ENCODE measurements at regions not wholly inside any gene's neighbourhood (a gene's known extent, or its start where the extent isn't known, plus 50 kb on each side); places are given as distances from the start of the nearest gene placed in this dataset.

- Histone ChIP-seq H4K20me1 (ENCODE audit: low read length) (no peaks in the 10 kb centered on the region), H3K36me3 (ENCODE audit: low read depth, low read length) (no peaks in the 10 kb centered on the region), H3K4me2 (ENCODE audit: low read length) (no peak overlapping the region), H2AFZ (ENCODE audit: low read length) (no peak overlapping the region), H3K27me3 (ENCODE audit: low read length) (no peaks in the 10 kb centered on the region), H3K4me3 (ENCODE audit: low read length) (no peak overlapping the region), H3K79me2 (ENCODE audit: low read length) (no peaks in the 10 kb centered on the region), H3K9me2 (replicated peaks; ENCODE audit: low read length) (no peaks in the 10 kb centered on the region), H3K9ac (ENCODE audit: low read length) (no peak overlapping the region), H3K4me1 (ENCODE audit: insufficient read depth, low read length) (0 out of 2 replicates have a peak, but pooled peaks cover 6% of the 10 kb centered on the region), H3F3A (ENCODE audit: low read length, unreplicated experiment) (no peaks in the 10 kb centered on the region), H3K9me3 (ENCODE audit: low read length) (no peaks in the 10 kb centered on the region), H3K27ac (ENCODE audit: low read length) (no peak overlapping the region)
- CTCF ChIA-PET = no interaction called here
- POLR2A ChIA-PET (ENCODE audit: unreplicated experiment) = interaction anchor here (0.7 kb wide), 1 partner anchor 200 kb away, joined by 4 read pairs; no protein-coding TSS in a partner anchor
- BruUV-seq (replicated peaks) = no TSS peak
- ATAC-seq (no peak), DNase-seq (no peak)
- intact Hi-C loops (cut with micrococcal nuclease) = no loop called here
- TF ChIP-seq CTCF (conservative IDR thresholded peaks at IDR 0.05; ENCODE audit: low read depth, low read length) (no peak), EZH2 (IDR thresholded peaks at IDR 0.05; ENCODE audit: low read length, unreplicated experiment) (no peak), EZH2phosphoT487 (IDR thresholded peaks at IDR 0.05; ENCODE audit: borderline replicate concordance, low read length) (no peak)
These were observed 256.5 kb downstream of the IPO8 start for GRCh38 chr12:30439201-30439600.

- TF ChIP-seq EZH2phosphoT487 (IDR thresholded peaks at IDR 0.05; ENCODE audit: borderline replicate concordance, low read length) (no peak), EZH2 (IDR thresholded peaks at IDR 0.05; ENCODE audit: low read length, unreplicated experiment) (no peak), CTCF (conservative IDR thresholded peaks at IDR 0.05; ENCODE audit: low read depth, low read length) (no peak)
- Histone ChIP-seq H3K9ac (ENCODE audit: low read length) (no peak overlapping the region), H2AFZ (ENCODE audit: low read length) (no peak overlapping the region), H3K9me2 (replicated peaks; ENCODE audit: low read length) (no peaks in the 10 kb centered on the region), H3K27ac (ENCODE audit: low read length) (no peak overlapping the region), H3F3A (ENCODE audit: low read length, unreplicated experiment) (no peaks in the 10 kb centered on the region), H3K4me1 (ENCODE audit: insufficient read depth, low read length) (0 out of 2 replicates have a peak, but pooled peaks cover 6% of the 10 kb centered on the region), H3K4me2 (ENCODE audit: low read length) (no peak overlapping the region), H3K27me3 (ENCODE audit: low read length) (no peaks in the 10 kb centered on the region), H3K79me2 (ENCODE audit: low read length) (no peaks in the 10 kb centered on the region), H3K9me3 (ENCODE audit: low read length) (no peaks in the 10 kb centered on the region), H3K36me3 (ENCODE audit: low read depth, low read length) (no peaks in the 10 kb centered on the region), H4K20me1 (ENCODE audit: low read length) (no peaks in the 10 kb centered on the region), H3K4me3 (ENCODE audit: low read length) (no peak overlapping the region)
- no TSS peak for BruUV-seq (replicated peaks)
- intact Hi-C loops (cut with micrococcal nuclease) = no loop called here
- ChIA-PET CTCF (no interaction called here), POLR2A (ENCODE audit: unreplicated experiment) (no interaction called here)
- no peak for DNase-seq
- no peak for ATAC-seq
These were observed 257.0 kb downstream of the IPO8 start for GRCh38 chr12:30438601-30439041.

- CTCF ChIA-PET = no interaction called here
- no peak for ATAC-seq
- intact Hi-C loops (cut with micrococcal nuclease) = no loop called here
These were observed 258.1 kb downstream of the IPO8 start for GRCh38 chr12:30437616-30438015.

More at GRCh38 chr12:30437616-30438015, 258.1 kb downstream of the IPO8 start:
- DNase-seq = no peak
- POLR2A ChIA-PET (ENCODE audit: unreplicated experiment) = no interaction called here
- no peak overlapping the region for H2AFZ ChIP-seq (ENCODE audit: low read length)
- H3K4me2 ChIP-seq (ENCODE audit: low read length) = no peak overlapping the region
- H3K27me3 ChIP-seq (ENCODE audit: low read length) = no peaks in the 10 kb centered on the region
- no peak overlapping the region for H3K9ac ChIP-seq (ENCODE audit: low read length)
- TF ChIP-seq EZH2 (IDR thresholded peaks at IDR 0.05; ENCODE audit: low read length, unreplicated experiment) = no peak
- TF ChIP-seq EZH2phosphoT487 (IDR thresholded peaks at IDR 0.05; ENCODE audit: borderline replicate concordance, low read length) = no peak
- TF ChIP-seq CTCF (conservative IDR thresholded peaks at IDR 0.05; ENCODE audit: low read depth, low read length) = no peak
- no peaks in the 10 kb centered on the region for H3K9me2 ChIP-seq (replicated peaks; ENCODE audit: low read length)
- no peaks in the 10 kb centered on the region for H3K79me2 ChIP-seq (ENCODE audit: low read length)
- H3K27ac ChIP-seq (ENCODE audit: low read length) = no peak overlapping the region
- no peak overlapping the region for H3K4me3 ChIP-seq (ENCODE audit: low read length)
- H3K4me1 ChIP-seq (ENCODE audit: insufficient read depth, low read length) = 0 out of 2 replicates have a peak, but pooled peaks cover 6% of the 10 kb centered on the region
- no TSS peak for BruUV-seq (replicated peaks)
- H3F3A ChIP-seq (ENCODE audit: low read length, unreplicated experiment) = no peaks in the 10 kb centered on the region
- no peaks in the 10 kb centered on the region for H3K36me3 ChIP-seq (ENCODE audit: low read depth, low read length)
- no peaks in the 10 kb centered on the region for H4K20me1 ChIP-seq (ENCODE audit: low read length)
- H3K9me3 ChIP-seq (ENCODE audit: low read length) = no peaks in the 10 kb centered on the region
